HUES64 (cell line): ENCODE measurements at regions not wholly inside any gene's neighbourhood (a gene's known extent, or its start where the extent isn't known, plus 50 kb on each side); places are given as distances from the start of the nearest gene placed in this dataset.

Source experiments
- H3K27ac ChIP-seq: 2 replicates; pipeline ENCODE4 v1.7.0; 2013; ENCODE audit warnings: low read depth, low read length, inconsistent platforms
- H3K27me3 ChIP-seq: 2 replicates; pipeline ENCODE4 v1.6.1; 2013; ENCODE audit warnings: mild to moderate bottlenecking, low read length; ENCODE audit not compliant: insufficient read depth
- H3K36me3 ChIP-seq: 2 replicates; pipeline ENCODE4 v1.6.1; 2013; ENCODE audit warnings: mild to moderate bottlenecking, low read length; ENCODE audit not compliant: insufficient read depth
- H3K4me1 ChIP-seq: 2 replicates; pipeline ENCODE4 v1.6.1; 2013; ENCODE audit warnings: mild to moderate bottlenecking, low read length, moderate library complexity; ENCODE audit not compliant: insufficient read depth
- H3K4me3 ChIP-seq: 2 replicates; pipeline ENCODE4 v1.5.1; 2013; ENCODE audit warnings: mild to moderate bottlenecking, low read length, moderate library complexity
- H3K9ac ChIP-seq: 2 replicates; pipeline ENCODE4 v1.6.1; 2013; ENCODE audit warnings: mild to moderate bottlenecking, low read depth, low read length
- H3K9me3 ChIP-seq: 2 replicates; pipeline ENCODE4 v1.6.1; 2013; ENCODE audit warnings: low read depth, low read length; ENCODE audit not compliant: insufficient read depth
- WGBS: fragments of 150-250, 120-280 bp; methylation state at CpG from one replicate; pipeline ENCODE4 v1.1.7; 2013; ENCODE audit warnings: missing lambda C conversion rate; 5-methylcytosine and 5-hydroxymethylcytosine counted together

GRCh38 chr7:122198581-122198980 is 54.5 kb upstream of the AASS start:
- Histone ChIP-seq H3K4me3 (no peak overlapping the region), H3K9me3 (0 out of 2 replicates have a peak, but pooled peaks cover 5% of the 10 kb centered on the region), H3K4me1 (no peaks in the 10 kb centered on the region; the same call in 1 of the 2 replicates), H3K36me3 (no peaks in the 10 kb centered on the region), H3K27ac (no peak overlapping the region), H3K9ac (no peak overlapping the region), H3K27me3 (no peaks in the 10 kb centered on the region)
- 56% methylated on average over 1 of the region's 1 CpG for WGBS
